Osteocyte (in vitro differentiated cells): ENCODE measurements at regions not wholly inside any gene's neighbourhood (a gene's known extent, or its start where the extent isn't known, plus 50 kb on each side); places are given as distances from the start of the nearest gene placed in this dataset.

ENCODE experiments used
- DNase-seq: peaks from one replicate; pipeline ENCODE4 v3.0.0; 2021; ENCODE audit warnings: mixed read lengths; ENCODE audit not compliant: unreplicated experiment; ENCODE audit errors: extremely low spot score
- H3K27ac Mint-ChIP-seq: one replicate; pipeline ENCODE4 v1.8.0; 2021; ENCODE audit warnings: mild to moderate bottlenecking, mixed read lengths; ENCODE audit not compliant: unreplicated experiment
- H3K27me3 Mint-ChIP-seq: one replicate; pipeline ENCODE4 v1.8.0; 2021; ENCODE audit warnings: mixed read lengths; ENCODE audit not compliant: unreplicated experiment
- H3K36me3 Mint-ChIP-seq: one replicate; pipeline ENCODE4 v1.8.0; 2021; ENCODE audit warnings: mixed read lengths; ENCODE audit not compliant: unreplicated experiment
- H3K4me1 Mint-ChIP-seq: one replicate; pipeline ENCODE4 v1.8.0; 2021; ENCODE audit warnings: mixed read lengths; ENCODE audit not compliant: unreplicated experiment
- H3K4me3 Mint-ChIP-seq: one replicate; pipeline ENCODE4 v1.8.0; 2021; ENCODE audit warnings: mild to moderate bottlenecking, moderate library complexity, mixed read lengths; ENCODE audit not compliant: unreplicated experiment
- H3K9me3 Mint-ChIP-seq: one replicate; pipeline ENCODE4 v1.8.0; 2021; ENCODE audit warnings: mixed read lengths; ENCODE audit not compliant: unreplicated experiment
- TF ChIP-seq, protein P1 (sequence below): fragments of 200-600 bp; sonication (generic); IDR thresholded peaks from 2 replicates; pipeline ENCODE4 v1.5.0; 2021; ENCODE audit warnings: antibody characterized with exemption, mild to moderate bottlenecking, moderate library complexity

- Mint-ChIP-seq H3K9me3 (peaks cover 11% of the 10 kb centered on the region), H3K27ac (no peak overlapping the region), H3K4me3 (no peak overlapping the region), H3K4me1 (peaks cover 34% of the 10 kb centered on the region), H3K36me3 (no peaks in the 10 kb centered on the region), H3K27me3 (no peaks in the 10 kb centered on the region)
- DNase-seq: no peak
- TF ChIP-seq, protein P1, sequence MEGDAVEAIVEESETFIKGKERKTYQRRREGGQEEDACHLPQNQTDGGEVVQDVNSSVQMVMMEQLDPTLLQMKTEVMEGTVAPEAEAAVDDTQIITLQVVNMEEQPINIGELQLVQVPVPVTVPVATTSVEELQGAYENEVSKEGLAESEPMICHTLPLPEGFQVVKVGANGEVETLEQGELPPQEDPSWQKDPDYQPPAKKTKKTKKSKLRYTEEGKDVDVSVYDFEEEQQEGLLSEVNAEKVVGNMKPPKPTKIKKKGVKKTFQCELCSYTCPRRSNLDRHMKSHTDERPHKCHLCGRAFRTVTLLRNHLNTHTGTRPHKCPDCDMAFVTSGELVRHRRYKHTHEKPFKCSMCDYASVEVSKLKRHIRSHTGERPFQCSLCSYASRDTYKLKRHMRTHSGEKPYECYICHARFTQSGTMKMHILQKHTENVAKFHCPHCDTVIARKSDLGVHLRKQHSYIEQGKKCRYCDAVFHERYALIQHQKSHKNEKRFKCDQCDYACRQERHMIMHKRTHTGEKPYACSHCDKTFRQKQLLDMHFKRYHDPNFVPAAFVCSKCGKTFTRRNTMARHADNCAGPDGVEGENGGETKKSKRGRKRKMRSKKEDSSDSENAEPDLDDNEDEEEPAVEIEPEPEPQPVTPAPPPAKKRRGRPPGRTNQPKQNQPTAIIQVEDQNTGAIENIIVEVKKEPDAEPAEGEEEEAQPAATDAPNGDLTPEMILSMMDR: no peak
Measured at GRCh38 chr2:9085353-9085752, 81.9 kb upstream of the MBOAT2 start.

DNA sequence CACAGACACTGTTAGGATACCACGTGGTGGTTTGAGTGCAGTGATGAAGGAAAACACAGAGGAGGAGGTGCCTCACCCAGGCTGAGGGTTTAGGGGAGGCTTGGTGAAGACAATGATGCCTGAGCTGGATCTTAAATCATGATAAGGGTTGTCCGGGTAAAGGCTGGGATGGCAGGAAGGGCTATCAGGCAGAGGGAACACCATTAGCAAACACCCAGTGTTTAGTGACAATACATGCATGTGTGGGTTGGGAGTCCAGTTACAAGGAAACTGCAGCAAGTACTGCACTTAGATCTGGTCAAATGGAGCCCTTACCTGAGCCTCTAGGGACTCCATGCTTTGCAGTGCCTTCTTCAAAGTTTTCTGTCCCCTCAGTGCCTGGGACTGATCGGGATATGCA lies 79.8 kb upstream of the MBOAT2 start:
- H3K27ac Mint-ChIP-seq: no peak overlapping the region
- TF ChIP-seq, protein P1: no peak
- peaks cover 29% of the 10 kb centered on the region for H3K4me1 Mint-ChIP-seq
- H3K27me3 Mint-ChIP-seq: no peaks in the 10 kb centered on the region
- H3K9me3 Mint-ChIP-seq: peaks cover 11% of the 10 kb centered on the region
- no peaks in the 10 kb centered on the region for H3K36me3 Mint-ChIP-seq
- H3K4me3 Mint-ChIP-seq: no peak overlapping the region
- no peak for DNase-seq

- no peaks in the 10 kb centered on the region for H3K36me3 Mint-ChIP-seq
- TF ChIP-seq, protein P1: no peak
- no peaks in the 10 kb centered on the region for H3K27me3 Mint-ChIP-seq
- no peak overlapping the region for H3K27ac Mint-ChIP-seq
- no peak for DNase-seq
- peaks cover 11% of the 10 kb centered on the region for H3K9me3 Mint-ChIP-seq
- peaks cover 19% of the 10 kb centered on the region for H3K4me1 Mint-ChIP-seq
- H3K4me3 Mint-ChIP-seq: no peak overlapping the region
Measured at GRCh38 chr2:9082158-9082557, 78.7 kb upstream of the MBOAT2 start.

GRCh38 chr2:9081750-9082149 lies 78.3 kb upstream of the MBOAT2 start:
- no peak overlapping the region for H3K4me3 Mint-ChIP-seq
- H3K9me3 Mint-ChIP-seq: peaks cover 11% of the 10 kb centered on the region
- no peak for DNase-seq
- H3K27me3 Mint-ChIP-seq: no peaks in the 10 kb centered on the region
- H3K27ac Mint-ChIP-seq: no peak overlapping the region
- TF ChIP-seq, protein P1: no peak
- no peaks in the 10 kb centered on the region for H3K36me3 Mint-ChIP-seq
- peaks cover 15% of the 10 kb centered on the region for H3K4me1 Mint-ChIP-seq

DNA sequence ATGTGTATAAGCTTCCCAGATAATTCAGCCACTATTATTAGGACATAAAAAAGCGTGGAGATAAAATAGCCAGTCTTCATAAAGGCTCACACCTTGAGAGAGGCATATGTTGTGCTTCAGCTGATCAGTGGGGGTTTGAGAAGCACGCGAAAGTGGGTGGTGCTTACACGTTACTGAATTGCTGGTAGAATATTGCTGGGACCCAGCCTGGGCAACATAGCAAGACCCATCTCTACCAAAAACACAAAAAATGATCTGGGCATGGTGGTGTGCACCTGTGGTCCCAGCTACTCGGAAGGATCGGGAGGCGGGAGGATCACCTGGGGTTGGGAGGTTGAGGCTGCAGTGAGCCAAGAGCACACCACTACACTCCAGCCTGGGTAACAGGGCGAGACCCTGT lies 74.9 kb upstream of the MBOAT2 start:
- H3K36me3 Mint-ChIP-seq: no peaks in the 10 kb centered on the region
- TF ChIP-seq, protein P1: no peak

More for the DNA sequence above, 74.9 kb upstream of the MBOAT2 start:
- no peak for DNase-seq
- no peak overlapping the region for H3K4me3 Mint-ChIP-seq
- peaks cover 8% of the 10 kb centered on the region for H3K4me1 Mint-ChIP-seq
- peaks cover 11% of the 10 kb centered on the region for H3K9me3 Mint-ChIP-seq
- no peak overlapping the region for H3K27ac Mint-ChIP-seq
- no peaks in the 10 kb centered on the region for H3K27me3 Mint-ChIP-seq
